H9 (cell line): ENCODE measurements at regions not wholly inside any gene's neighbourhood (a gene's known extent, or its start where the extent isn't known, plus 50 kb on each side); places are given as distances from the start of the nearest gene placed in this dataset.

Experiments used
- DNase-seq: peaks from one replicate; pipeline ENCODE4 v3.0.0-alpha.2; 2017
- H2AFZ ChIP-seq: one replicate; pipeline ENCODE4 v1.6.1; 2013; ENCODE audit warnings: mild to moderate bottlenecking, low read length, control low read depth, moderate library complexity
- H2AK5ac ChIP-seq: 2 replicates; pipeline ENCODE4 v1.6.1; 2013; ENCODE audit warnings: low read length, control low read depth, mixed read lengths; ENCODE audit not compliant: insufficient read length
- H2BK120ac ChIP-seq: one replicate; pipeline ENCODE4 v1.6.1; 2013; ENCODE audit warnings: low read depth, mild to moderate bottlenecking, low read length, control low read depth, inconsistent platforms; ENCODE audit not compliant: poor library complexity, severe bottlenecking
- H2BK12ac ChIP-seq: 2 replicates; pipeline ENCODE4 v1.6.1; 2013; ENCODE audit warnings: low read length, control low read depth, mixed read lengths, low read depth; ENCODE audit not compliant: insufficient read length
- H2BK15ac ChIP-seq: 2 replicates; pipeline ENCODE4 v1.6.1; 2013; ENCODE audit warnings: low read depth, low read length, control low read depth
- H2BK20ac ChIP-seq: one replicate; pipeline ENCODE4 v1.6.1; 2013; ENCODE audit warnings: low read depth, mild to moderate bottlenecking, low read length, control low read depth, inconsistent platforms; ENCODE audit not compliant: poor library complexity, severe bottlenecking
- H2BK5ac ChIP-seq: 2 replicates; pipeline ENCODE4 v1.6.1; 2013; ENCODE audit warnings: low read length, control low read depth, mixed read lengths; ENCODE audit not compliant: insufficient read length
- H3K14ac ChIP-seq: 2 replicates; pipeline ENCODE4 v1.6.1; 2013; ENCODE audit warnings: low read length, control low read depth; ENCODE audit not compliant: insufficient read depth
- H3K18ac ChIP-seq: 2 replicates; pipeline ENCODE4 v1.6.1; 2013; ENCODE audit warnings: low read depth, mild to moderate bottlenecking, mixed read lengths, low read length, control low read depth; ENCODE audit not compliant: insufficient read length
- H3K23ac ChIP-seq: 2 replicates; pipeline ENCODE4 v1.6.1; 2013; ENCODE audit warnings: low read length, control low read depth, mixed read lengths, low read depth; ENCODE audit not compliant: insufficient read length
- H3K23me2 ChIP-seq: 2 replicates; pipeline ENCODE4 v1.6.1; 2013; ENCODE audit warnings: low read depth, mild to moderate bottlenecking, mixed read lengths, low read length, control low read depth; ENCODE audit not compliant: insufficient read length, poor library complexity, severe bottlenecking
- H3K27ac ChIP-seq: 2 replicates; pipeline ENCODE4 v1.5.1; 2013; ENCODE audit warnings: low read length, control low read depth, mixed read lengths, low read depth; ENCODE audit not compliant: insufficient read length
- H3K27me3 ChIP-seq: 2 replicates; pipeline ENCODE4 v1.6.1; 2013; ENCODE audit warnings: low read length, control low read depth, inconsistent platforms; ENCODE audit not compliant: insufficient read depth
- H3K4ac ChIP-seq: 2 replicates; pipeline ENCODE4 v1.6.1; 2013; ENCODE audit warnings: low read depth, mild to moderate bottlenecking, control low read depth, inconsistent platforms, low read length, moderate library complexity
- H3K4me1 ChIP-seq: 2 replicates; pipeline ENCODE4 v1.6.1; 2013; ENCODE audit warnings: low read length, control low read depth, inconsistent platforms; ENCODE audit not compliant: insufficient read depth
- H3K4me2 ChIP-seq: 2 replicates; pipeline ENCODE4 v1.6.1; 2013; ENCODE audit warnings: low read length, control low read depth, mixed read lengths; ENCODE audit not compliant: insufficient read length, insufficient read depth
- H3K56ac ChIP-seq: 2 replicates; pipeline ENCODE4 v1.6.1; 2013; ENCODE audit warnings: low read depth, mild to moderate bottlenecking, mixed read lengths, low read length, control low read depth; ENCODE audit not compliant: insufficient read length
- H3K79me1 ChIP-seq: 2 replicates; pipeline ENCODE4 v1.6.1; 2013; ENCODE audit warnings: low read depth, mild to moderate bottlenecking, moderate library complexity, low read length, control low read depth, inconsistent platforms; ENCODE audit not compliant: insufficient read depth, poor library complexity, severe bottlenecking
- H3K79me2 ChIP-seq: 2 replicates; pipeline ENCODE4 v1.6.1; 2013; ENCODE audit warnings: low read length, control low read depth, inconsistent platforms; ENCODE audit not compliant: insufficient read depth
- H3K9ac ChIP-seq: 2 replicates; pipeline ENCODE4 v1.6.1; 2013; ENCODE audit warnings: low read length, control low read depth, mixed read lengths; ENCODE audit not compliant: insufficient read length; ENCODE audit errors: extremely low read depth
- H3K9me3 ChIP-seq: one replicate; pipeline ENCODE4 v1.6.1; 2013; ENCODE audit warnings: low read depth, low read length, inconsistent platforms; ENCODE audit not compliant: control insufficient read depth
- H3T11ph ChIP-seq: one replicate; pipeline ENCODE4 v1.6.1; 2013; ENCODE audit warnings: mild to moderate bottlenecking, low read length, control low read depth, inconsistent platforms
- H4K20me1 ChIP-seq: one replicate; pipeline ENCODE4 v1.6.1; 2013; ENCODE audit not compliant: control insufficient read depth, insufficient read length, insufficient read depth
- H4K5ac ChIP-seq: 2 replicates; pipeline ENCODE4 v1.6.1; 2013; ENCODE audit warnings: low read depth, mild to moderate bottlenecking, mixed read lengths, low read length, control low read depth; ENCODE audit not compliant: insufficient read length
- H4K8ac ChIP-seq: replicated peaks from 2 replicates; pipeline ENCODE4 v1.6.1; 2013; ENCODE audit warnings: low read length, control low read depth, mixed read lengths, low read depth; ENCODE audit not compliant: insufficient read length
- H4K91ac ChIP-seq: 2 replicates; pipeline ENCODE4 v1.6.1; 2013; ENCODE audit warnings: low read depth, mild to moderate bottlenecking, moderate library complexity, mixed read lengths, low read length, control low read depth; ENCODE audit not compliant: insufficient read length
- H3K27ac Mint-ChIP-seq, 3 experiments: 2 replicates in 2 of 3; 3 replicates in 1 of 3; pipeline ENCODE4 v1.8.0; 2020 to 2021; ENCODE audit warnings: mixed read lengths in 3 of 3, mild to moderate bottlenecking in 1 of 3, moderate library complexity in 1 of 3
- H3K27me3 Mint-ChIP-seq: 2 replicates; pipeline ENCODE4 v1.8.0; 2021; ENCODE audit warnings: low read depth, mild to moderate bottlenecking, moderate library complexity, mixed read lengths
- H3K36me3 Mint-ChIP-seq, 3 experiments: 2 replicates in 2 of 3; 3 replicates in 1 of 3; pipeline ENCODE4 v1.8.0; 2020 to 2021; ENCODE audit warnings: low read depth in 3 of 3, mixed read lengths in 3 of 3; ENCODE audit not compliant: insufficient read depth in 1 of 3
- H3K4me1 Mint-ChIP-seq, 2 experiments: 2 replicates each; pipeline ENCODE4 v1.8.0; 2020; ENCODE audit warnings: mixed read lengths in 2 of 2
- H3K4me3 Mint-ChIP-seq, 2 experiments: 2 replicates in 1 of 2; 3 replicates in 1 of 2; pipeline ENCODE4 v1.8.0; 2020 to 2021; ENCODE audit warnings: mild to moderate bottlenecking in 2 of 2, mixed read lengths in 2 of 2, moderate library complexity in 1 of 2
- H3K9me3 Mint-ChIP-seq, 2 experiments: 2 replicates in 1 of 2; 3 replicates in 1 of 2; pipeline ENCODE4 v1.8.0; 2020; ENCODE audit warnings: mild to moderate bottlenecking in 2 of 2, mixed read lengths in 2 of 2, moderate library complexity in 1 of 2
- CTCF ChIP-seq: fragments of 200-600 bp; sonication (generic); conservative IDR thresholded peaks from 3 replicates; pipeline ENCODE4 v1.8.0; 2021; ENCODE audit warnings: antibody characterized with exemption, mild to moderate bottlenecking
- WGBS: extraction: QIAGEN DNeasy Blood & Tissue Kit; methylation state at CpG from one replicate; pipeline ENCODE4 v1.1.7; 2013; ENCODE audit warnings: missing lambda C conversion rate, low lambda C conversion rate, mixed read lengths; ENCODE audit not compliant: insufficient read length; ENCODE audit errors: extremely low coverage; 5-methylcytosine and 5-hydroxymethylcytosine counted together

- Histone ChIP-seq H2BK15ac (no peak overlapping the region), H2BK120ac (no peak overlapping the region), H3K27me3 (no peaks in the 10 kb centered on the region), H4K20me1 (no peaks in the 10 kb centered on the region), H3K23me2 (no peaks in the 10 kb centered on the region), H3K9ac (no peak overlapping the region), H2AK5ac (no peak overlapping the region), H3K56ac (no peak overlapping the region), H3K18ac (no peak overlapping the region), H4K5ac (no peak overlapping the region), H3T11ph (no peak overlapping the region), H3K4me1 (no peaks in the 10 kb centered on the region), H2BK5ac (no peak overlapping the region), H3K79me1 (no peaks in the 10 kb centered on the region), H4K91ac (no peak overlapping the region), H3K23ac (no peak overlapping the region), H3K14ac (no peak overlapping the region), H2BK12ac (no peak overlapping the region), H4K8ac (no peak overlapping the region), H3K4me2 (no peak overlapping the region), H2BK20ac (no peak overlapping the region), H3K79me2 (no peaks in the 10 kb centered on the region), H3K27ac (no peak overlapping the region), H2AFZ (no peak overlapping the region), H3K9me3 (no peaks in the 10 kb centered on the region), H3K4ac (no peak overlapping the region)
- Mint-ChIP-seq H3K27ac (no peak overlapping the region; a peak in 1 of 7 replicates), H3K36me3 (peaks cover 12 to 26% (median 19%) of the 10 kb centered on the region in 3 experiments), H3K27me3 (no peaks in the 10 kb centered on the region), H3K9me3 (peaks cover 20 to 22% of the 10 kb centered on the region in 2 experiments), H3K4me3 (no peak overlapping the region), H3K4me1 (no peaks in the 10 kb centered on the region)
- WGBS = no CpG with 5 or more reads among the region's 1 CpG
- TF ChIP-seq CTCF = no peak
- no peak for DNase-seq
These were observed 78.1 kb upstream of the TMEM178A start for GRCh38 chr2:39587641-39588040.
